ENCODE measurements at regions not wholly inside any gene's neighbourhood (a gene's known extent, or its start where the extent isn't known, plus 50 kb on each side); places are given as distances from the start of the nearest gene placed in this dataset.

DNA sequence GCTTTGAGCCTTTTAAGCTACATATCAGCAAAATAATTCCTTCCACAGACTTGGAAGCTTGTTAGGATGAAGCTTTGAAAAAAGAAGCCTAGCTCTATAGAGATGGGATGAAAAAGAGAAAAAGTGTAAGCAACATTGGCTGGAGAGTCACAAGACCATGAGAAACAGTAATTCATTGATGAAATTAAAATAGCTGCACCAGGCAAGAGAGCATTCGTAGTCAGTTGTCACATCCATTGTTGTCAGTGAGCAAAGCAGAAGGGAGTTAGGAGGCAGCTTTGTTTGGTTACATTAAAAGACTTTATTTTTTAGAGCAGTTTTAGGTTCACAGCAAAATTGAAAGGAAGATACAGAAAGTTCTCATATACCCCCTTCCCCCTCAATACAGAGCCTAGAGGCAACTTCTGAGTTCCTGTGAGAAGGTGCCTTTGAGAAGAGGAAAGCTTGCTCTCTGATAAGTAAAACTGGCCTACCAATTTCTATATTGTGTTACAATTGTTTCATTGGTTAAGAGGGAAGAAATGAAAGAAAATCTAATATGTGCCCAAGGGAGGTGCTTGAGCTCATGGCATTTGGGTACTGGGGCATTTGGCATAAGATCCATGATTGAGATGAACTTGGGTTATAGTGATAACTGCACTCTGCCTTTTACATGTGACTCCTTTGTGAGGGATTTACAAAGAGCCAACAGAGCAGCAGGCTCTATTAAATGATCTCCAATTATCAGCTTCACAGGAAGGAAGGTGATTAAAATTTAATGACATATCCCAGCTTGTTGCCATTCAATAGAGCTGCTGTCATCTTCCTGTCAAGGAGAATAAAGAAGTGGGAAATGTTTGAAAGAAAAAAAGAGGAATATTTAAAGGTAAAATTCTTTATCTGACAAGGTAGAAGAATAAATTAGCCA is 361.3 kb upstream of the TMTC1 start:
- CTCF ChIA-PET = interaction anchor here (0.6 to 0.7 kb wide), 3 partner anchors 32 to 663 kb away, joined by 3 to 4 read pairs (median 4); no protein-coding TSS in a partner anchor
- TF ChIP-seq, protein P1, sequence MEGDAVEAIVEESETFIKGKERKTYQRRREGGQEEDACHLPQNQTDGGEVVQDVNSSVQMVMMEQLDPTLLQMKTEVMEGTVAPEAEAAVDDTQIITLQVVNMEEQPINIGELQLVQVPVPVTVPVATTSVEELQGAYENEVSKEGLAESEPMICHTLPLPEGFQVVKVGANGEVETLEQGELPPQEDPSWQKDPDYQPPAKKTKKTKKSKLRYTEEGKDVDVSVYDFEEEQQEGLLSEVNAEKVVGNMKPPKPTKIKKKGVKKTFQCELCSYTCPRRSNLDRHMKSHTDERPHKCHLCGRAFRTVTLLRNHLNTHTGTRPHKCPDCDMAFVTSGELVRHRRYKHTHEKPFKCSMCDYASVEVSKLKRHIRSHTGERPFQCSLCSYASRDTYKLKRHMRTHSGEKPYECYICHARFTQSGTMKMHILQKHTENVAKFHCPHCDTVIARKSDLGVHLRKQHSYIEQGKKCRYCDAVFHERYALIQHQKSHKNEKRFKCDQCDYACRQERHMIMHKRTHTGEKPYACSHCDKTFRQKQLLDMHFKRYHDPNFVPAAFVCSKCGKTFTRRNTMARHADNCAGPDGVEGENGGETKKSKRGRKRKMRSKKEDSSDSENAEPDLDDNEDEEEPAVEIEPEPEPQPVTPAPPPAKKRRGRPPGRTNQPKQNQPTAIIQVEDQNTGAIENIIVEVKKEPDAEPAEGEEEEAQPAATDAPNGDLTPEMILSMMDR (IDR thresholded peaks at IDR 0.05; ENCODE audit: unreplicated experiment) = no peak
- Mint-ChIP-seq H3K4me3 (ENCODE audit: unreplicated experiment) (no peak overlapping the region), H3K4me1 (ENCODE audit: insufficient read depth, unreplicated experiment) (no peaks in the 10 kb centered on the region), H3K36me3 (ENCODE audit: insufficient read depth, unreplicated experiment) (no peaks in the 10 kb centered on the region), H3K27ac (ENCODE audit: low read depth, unreplicated experiment) (no peak overlapping the region), H3K27me3 (ENCODE audit: insufficient read depth, unreplicated experiment) (no peaks in the 10 kb centered on the region), H3K9me3 (ENCODE audit: unreplicated experiment) (no peaks in the 10 kb centered on the region)
- DNase-seq (ENCODE audit: unreplicated experiment) = no peak
- intact Hi-C loops (cut with micrococcal nuclease) = no loop called here
- POLR2A ChIA-PET = interaction anchor here (0.6 kb wide), 1 partner anchor 513 kb away, joined by 3 read pairs; no protein-coding TSS in a partner anchor
- BruUV-seq (replicated peaks) = no TSS peak

DNA sequence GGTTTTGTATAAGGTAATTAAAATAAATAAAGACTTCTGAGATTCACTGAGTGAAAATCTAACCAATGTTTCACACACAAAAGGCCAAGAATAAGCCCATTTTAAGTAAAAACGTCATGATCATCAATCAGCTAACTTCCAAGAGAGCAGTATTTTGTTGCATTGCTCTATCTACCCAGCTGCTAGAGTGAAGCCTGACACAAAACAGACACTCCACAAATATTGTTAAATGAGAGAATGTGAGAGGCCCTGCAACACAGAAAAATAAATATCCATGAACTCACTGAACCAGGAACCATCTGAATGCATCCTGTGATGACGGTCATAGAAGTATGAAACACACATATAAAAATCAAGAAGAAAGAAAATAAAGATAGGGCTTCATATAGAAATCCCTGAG is 358.6 kb upstream of the TMTC1 start:
- TF ChIP-seq, protein P1 (IDR thresholded peaks at IDR 0.05; ENCODE audit: unreplicated experiment) = no peak
- POLR2A ChIA-PET = no interaction called here
- CTCF ChIA-PET = interaction anchor here (1.0 kb wide), 1 partner anchor 9 kb away, joined by 3 read pairs; no protein-coding TSS in a partner anchor
- Mint-ChIP-seq H3K9me3 (ENCODE audit: unreplicated experiment) (no peaks in the 10 kb centered on the region), H3K4me3 (ENCODE audit: unreplicated experiment) (no peak overlapping the region), H3K36me3 (ENCODE audit: insufficient read depth, unreplicated experiment) (no peaks in the 10 kb centered on the region), H3K27me3 (ENCODE audit: insufficient read depth, unreplicated experiment) (no peaks in the 10 kb centered on the region), H3K4me1 (ENCODE audit: insufficient read depth, unreplicated experiment) (no peaks in the 10 kb centered on the region), H3K27ac (ENCODE audit: low read depth, unreplicated experiment) (no peak overlapping the region)
- BruUV-seq (replicated peaks) = no TSS peak
- intact Hi-C loops (cut with micrococcal nuclease) = no loop called here
- DNase-seq (ENCODE audit: unreplicated experiment) = no peak

DNA sequence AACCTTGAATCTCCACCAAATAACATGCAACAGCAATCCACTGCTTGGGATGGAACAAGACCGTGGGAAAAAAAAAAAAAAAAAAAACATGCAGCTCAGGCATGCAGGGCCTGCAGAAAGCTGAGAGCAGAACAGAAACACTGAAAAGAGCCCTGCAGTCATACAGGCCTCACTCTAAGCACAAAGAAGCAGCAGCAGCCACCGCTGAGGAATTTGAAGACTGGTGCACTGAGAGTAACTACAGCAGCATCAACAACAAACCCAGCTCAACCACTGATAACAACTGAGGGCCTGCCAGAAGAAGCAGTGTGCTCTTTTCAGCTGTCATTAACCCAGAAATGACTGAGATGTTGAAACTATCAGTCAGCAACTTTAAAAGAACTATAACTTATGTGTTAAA is 354.7 kb upstream of the TMTC1 start:
- CTCF ChIA-PET = interaction anchor here (0.6 to 0.7 kb wide), 2 partner anchors 16 to 618 kb away, joined by 3 read pairs; no protein-coding TSS in a partner anchor
- intact Hi-C loops (cut with micrococcal nuclease) = no loop called here
- H3K9me3 Mint-ChIP-seq (ENCODE audit: unreplicated experiment) = no peaks in the 10 kb centered on the region
- no peak for DNase-seq (ENCODE audit: unreplicated experiment)
- no TSS peak for BruUV-seq (replicated peaks)
- TF ChIP-seq, protein P1 (IDR thresholded peaks at IDR 0.05; ENCODE audit: unreplicated experiment) = no peak
- no peak overlapping the region for H3K27ac Mint-ChIP-seq (ENCODE audit: low read depth, unreplicated experiment)
- H3K27me3 Mint-ChIP-seq (ENCODE audit: insufficient read depth, unreplicated experiment) = no peaks in the 10 kb centered on the region
- POLR2A ChIA-PET = interaction anchor here (0.6 kb wide), 1 partner anchor 58 kb away, joined by 4 read pairs; no protein-coding TSS in a partner anchor
- H3K4me3 Mint-ChIP-seq (ENCODE audit: unreplicated experiment) = no peak overlapping the region
- H3K4me1 Mint-ChIP-seq (ENCODE audit: insufficient read depth, unreplicated experiment) = peaks cover 6% of the 10 kb centered on the region
- H3K36me3 Mint-ChIP-seq (ENCODE audit: insufficient read depth, unreplicated experiment) = no peaks in the 10 kb centered on the region

DNA sequence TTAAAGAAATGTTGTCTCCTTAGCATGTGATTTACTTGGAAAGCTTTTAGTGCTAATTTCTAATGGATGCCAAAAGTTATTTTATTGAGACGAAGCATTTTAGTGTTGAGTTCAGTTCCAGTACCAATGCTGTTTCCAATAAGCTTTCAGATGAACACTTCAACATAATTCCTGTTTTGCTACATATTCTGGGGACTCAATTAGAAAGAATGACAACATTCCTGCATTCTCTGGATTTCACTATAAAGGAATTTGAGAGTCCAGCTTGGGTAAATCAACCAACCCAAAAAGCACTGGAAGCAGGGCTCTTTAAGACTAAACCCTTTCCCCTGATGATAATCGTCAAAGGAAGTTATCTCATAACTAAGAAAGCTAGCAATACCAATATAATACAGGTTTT is 353.0 kb upstream of the TMTC1 start:
- H3K4me1 Mint-ChIP-seq (ENCODE audit: insufficient read depth, unreplicated experiment) = peaks cover 6% of the 10 kb centered on the region
- POLR2A ChIA-PET = interaction anchor here (0.7 kb wide), 1 partner anchor 25 kb away, joined by 3 read pairs; no protein-coding TSS in a partner anchor
- no peaks in the 10 kb centered on the region for H3K36me3 Mint-ChIP-seq (ENCODE audit: insufficient read depth, unreplicated experiment)
- DNase-seq (ENCODE audit: unreplicated experiment) = no peak
- no peaks in the 10 kb centered on the region for H3K9me3 Mint-ChIP-seq (ENCODE audit: unreplicated experiment)
- intact Hi-C loops (cut with micrococcal nuclease) = no loop called here
- H3K4me3 Mint-ChIP-seq (ENCODE audit: unreplicated experiment) = no peak overlapping the region
- CTCF ChIA-PET = interaction anchor here (0.6 kb wide), 1 partner anchor 220 kb away, joined by 3 read pairs; no protein-coding TSS in a partner anchor
- no peak overlapping the region for H3K27ac Mint-ChIP-seq (ENCODE audit: low read depth, unreplicated experiment)
- TF ChIP-seq, protein P1 (IDR thresholded peaks at IDR 0.05; ENCODE audit: unreplicated experiment) = no peak
- no peaks in the 10 kb centered on the region for H3K27me3 Mint-ChIP-seq (ENCODE audit: insufficient read depth, unreplicated experiment)
- no TSS peak for BruUV-seq (replicated peaks)

Data from MCF 10A (cell line).